BJ (cell line): ENCODE measurements at regions not wholly inside any gene's neighbourhood (a gene's known extent, or its start where the extent isn't known, plus 50 kb on each side); places are given as distances from the start of the nearest gene placed in this dataset.

Experiments
- CTCF ChIA-PET: fragments of 350-600 bp; formaldehyde crosslinking; extraction: SDS; loops from one replicate; lab custom pipeline; 2021; ENCODE audit warnings: antibody characterized with exemption, inconsistent platforms; lab: Yijun Ruan, JAX
- POLR2A ChIA-PET: fragments of 300-600 bp; sonication (Branson Sonifier 250); formaldehyde crosslinking; extraction: SDS; loops from one replicate; lab custom pipeline; 2021; ENCODE audit warnings: antibody characterized with exemption; lab: Charles Lee
- DNase-seq: peaks from one replicate; pipeline ENCODE4 v3.0.0-alpha.2; 2011; ENCODE audit warnings: low read depth
- H3K27me3 ChIP-seq: 2 replicates; pipeline ENCODE4 v1.6.0; 2011; ENCODE audit warnings: low read length; ENCODE audit not compliant: control insufficient read depth, insufficient read depth
- H3K36me3 ChIP-seq: 2 replicates; pipeline ENCODE4 v1.5.1; 2011; ENCODE audit warnings: low read length; ENCODE audit not compliant: control insufficient read depth, insufficient read depth
- H3K4me3 ChIP-seq: 2 replicates; pipeline ENCODE4 v1.5.1; 2011; ENCODE audit warnings: low read depth, mild to moderate bottlenecking, control low read depth, low read length
- TF ChIP-seq, protein P1 (sequence below): IDR thresholded peaks from 2 replicates; pipeline ENCODE4 v1.5.1; 2011; ENCODE audit warnings: low read depth, mild to moderate bottlenecking, control low read depth, inconsistent platforms, low read length, moderate library complexity; ENCODE audit not compliant: insufficient read depth

DNA sequence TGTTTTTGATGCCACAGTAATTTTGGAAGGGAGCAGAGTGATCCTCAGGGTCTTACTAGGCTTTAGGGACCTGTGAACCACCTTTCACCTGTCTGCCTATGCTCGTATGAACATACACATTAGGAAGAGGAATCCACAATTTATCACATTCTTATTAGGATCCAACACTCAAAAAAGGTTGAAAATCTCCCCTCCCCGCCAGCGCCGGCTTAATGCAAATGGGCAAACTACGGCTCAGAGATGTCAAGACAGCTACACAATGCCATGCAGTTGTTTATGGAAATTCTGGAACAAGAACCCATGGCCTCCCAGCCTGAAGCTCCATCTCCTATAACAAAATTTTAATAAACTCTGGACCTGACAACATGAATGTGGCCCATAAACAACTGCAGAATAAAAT is 375.9 kb upstream of the ACVR2A start:
- Histone ChIP-seq H3K27me3 (no peaks in the 10 kb centered on the region), H3K36me3 (no peaks in the 10 kb centered on the region), H3K4me3 (no peak overlapping the region)
- ChIA-PET CTCF (no interaction called here), POLR2A (no interaction called here)
- DNase-seq: no peak
- TF ChIP-seq, protein P1, sequence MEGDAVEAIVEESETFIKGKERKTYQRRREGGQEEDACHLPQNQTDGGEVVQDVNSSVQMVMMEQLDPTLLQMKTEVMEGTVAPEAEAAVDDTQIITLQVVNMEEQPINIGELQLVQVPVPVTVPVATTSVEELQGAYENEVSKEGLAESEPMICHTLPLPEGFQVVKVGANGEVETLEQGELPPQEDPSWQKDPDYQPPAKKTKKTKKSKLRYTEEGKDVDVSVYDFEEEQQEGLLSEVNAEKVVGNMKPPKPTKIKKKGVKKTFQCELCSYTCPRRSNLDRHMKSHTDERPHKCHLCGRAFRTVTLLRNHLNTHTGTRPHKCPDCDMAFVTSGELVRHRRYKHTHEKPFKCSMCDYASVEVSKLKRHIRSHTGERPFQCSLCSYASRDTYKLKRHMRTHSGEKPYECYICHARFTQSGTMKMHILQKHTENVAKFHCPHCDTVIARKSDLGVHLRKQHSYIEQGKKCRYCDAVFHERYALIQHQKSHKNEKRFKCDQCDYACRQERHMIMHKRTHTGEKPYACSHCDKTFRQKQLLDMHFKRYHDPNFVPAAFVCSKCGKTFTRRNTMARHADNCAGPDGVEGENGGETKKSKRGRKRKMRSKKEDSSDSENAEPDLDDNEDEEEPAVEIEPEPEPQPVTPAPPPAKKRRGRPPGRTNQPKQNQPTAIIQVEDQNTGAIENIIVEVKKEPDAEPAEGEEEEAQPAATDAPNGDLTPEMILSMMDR: no peak

DNA sequence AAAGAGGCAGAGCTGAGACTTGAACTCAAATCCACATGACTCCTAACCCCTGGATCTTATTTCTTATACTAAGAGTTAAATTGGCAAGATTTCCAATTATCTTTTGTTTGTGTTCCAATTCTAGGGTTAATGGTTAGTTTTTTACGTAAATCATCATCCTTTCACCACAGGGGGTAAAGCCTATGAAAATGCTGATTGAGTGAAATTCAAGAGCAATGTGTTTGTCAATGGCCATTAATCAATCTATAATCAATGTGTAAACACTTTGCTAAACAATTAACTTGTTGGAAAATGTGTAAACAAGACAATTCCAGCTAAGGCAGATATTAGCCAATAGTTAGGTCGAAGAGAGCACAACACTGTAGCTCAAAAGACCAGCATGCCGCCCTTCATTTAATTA is 376.5 kb upstream of the ACVR2A start:
- ChIA-PET CTCF (no interaction called here), POLR2A (no interaction called here)
- Histone ChIP-seq H3K4me3 (no peak overlapping the region), H3K36me3 (no peaks in the 10 kb centered on the region), H3K27me3 (no peaks in the 10 kb centered on the region)
- DNase-seq: no peak
- TF ChIP-seq, protein P1: no peak

DNA sequence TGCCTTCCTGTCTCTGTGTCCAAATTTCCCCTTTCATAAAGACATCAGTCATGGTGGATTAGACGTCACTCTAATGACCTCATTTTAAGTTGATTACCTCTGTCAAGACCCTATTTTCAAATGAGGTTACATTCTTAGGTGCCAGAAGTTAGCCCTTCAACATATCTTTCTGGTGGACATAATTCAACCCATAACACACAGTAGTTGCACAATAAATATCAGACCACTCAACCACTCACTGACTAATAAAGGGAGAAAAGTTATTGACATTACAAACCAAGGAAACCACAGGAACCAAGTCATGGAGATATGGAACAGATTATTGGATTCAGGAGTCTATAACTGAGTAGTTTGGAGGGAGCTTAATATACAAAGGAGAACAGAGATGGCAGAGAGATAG is 377.4 kb upstream of the ACVR2A start:
- no peaks in the 10 kb centered on the region for H3K36me3 ChIP-seq
- no peaks in the 10 kb centered on the region for H3K27me3 ChIP-seq
- CTCF ChIA-PET: no interaction called here
- H3K4me3 ChIP-seq: no peak overlapping the region
- TF ChIP-seq, protein P1: no peak
- POLR2A ChIA-PET: no interaction called here
- no peak for DNase-seq

DNA sequence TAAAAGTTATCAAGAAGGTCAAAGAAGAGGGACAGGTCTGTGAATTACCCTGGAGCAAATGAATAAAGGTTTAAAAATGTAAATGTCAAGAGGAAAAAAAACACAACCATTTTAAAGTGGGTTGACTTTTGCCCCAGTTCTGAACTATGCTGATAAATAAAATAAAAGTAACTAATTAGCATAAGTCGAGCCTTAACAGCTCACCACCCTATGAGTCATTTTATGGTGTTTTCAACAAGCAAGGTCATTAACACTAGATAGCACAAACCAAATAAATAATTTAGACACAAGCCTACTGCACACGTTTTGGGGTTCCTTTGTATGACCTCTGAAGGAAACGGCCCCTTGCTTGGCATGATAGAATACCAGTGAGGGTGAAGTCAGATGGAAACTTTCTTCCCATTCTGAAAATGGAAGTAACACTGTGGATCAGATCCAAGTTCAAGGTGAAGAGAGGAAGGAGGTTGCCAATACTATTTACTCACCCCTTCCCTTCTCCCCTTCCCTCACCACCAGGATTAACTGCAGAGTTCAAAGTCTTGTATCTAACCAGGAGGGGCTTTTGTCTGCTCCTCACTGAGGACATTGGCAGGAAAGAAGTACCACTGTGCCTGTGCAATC is 380.0 kb upstream of the ACVR2A start:
- Histone ChIP-seq H3K27me3 (no peaks in the 10 kb centered on the region), H3K4me3 (no peak overlapping the region), H3K36me3 (no peaks in the 10 kb centered on the region)
- POLR2A ChIA-PET: no interaction called here
- CTCF ChIA-PET: no interaction called here
- TF ChIP-seq, protein P1: no peak
- DNase-seq: no peak

DNA sequence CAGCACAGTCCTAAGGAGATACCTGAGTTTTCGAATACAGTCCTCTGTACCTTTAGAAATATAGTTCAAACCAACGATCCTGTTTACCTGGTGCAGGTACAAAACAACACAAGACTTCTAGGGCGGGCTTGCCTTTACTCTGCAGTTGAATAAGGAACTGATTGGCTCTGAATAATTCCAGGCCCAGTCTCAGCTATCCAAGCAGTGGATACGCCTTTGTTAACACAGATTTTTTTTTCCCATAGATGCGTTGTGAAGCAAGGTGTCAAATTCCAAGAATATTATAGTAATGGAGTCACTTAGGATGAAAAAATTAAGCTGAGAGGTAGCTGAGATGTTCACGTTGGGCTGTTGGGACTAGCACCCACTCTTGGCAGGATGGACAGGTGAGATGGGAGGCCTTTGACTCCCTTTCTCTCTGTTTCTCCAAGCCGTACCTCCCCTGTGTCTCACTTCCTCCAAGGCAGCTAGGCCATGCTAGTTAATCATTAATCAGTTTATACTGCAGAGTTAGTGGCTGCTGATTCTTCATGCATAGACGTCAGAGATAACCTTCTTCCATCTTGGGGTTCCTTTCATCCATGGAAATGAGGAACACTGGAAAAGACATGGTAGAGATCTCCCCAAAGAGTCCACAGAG is 380.8 kb upstream of the ACVR2A start:
- Histone ChIP-seq H3K27me3 (no peaks in the 10 kb centered on the region), H3K36me3 (no peaks in the 10 kb centered on the region), H3K4me3 (no peak overlapping the region)
- TF ChIP-seq, protein P1: no peak
- ChIA-PET POLR2A (no interaction called here), CTCF (no interaction called here)
- DNase-seq: no peak
